ENCODE measurements at regions not wholly inside any gene's neighbourhood (a gene's known extent, or its start where the extent isn't known, plus 50 kb on each side); places are given as distances from the start of the nearest gene placed in this dataset.
"Not testable (repeated sequence)": the region's sequence is repeated elsewhere in the genome, so short reads cannot be mapped to it uniquely, and the experiment has no call there.

DNA sequence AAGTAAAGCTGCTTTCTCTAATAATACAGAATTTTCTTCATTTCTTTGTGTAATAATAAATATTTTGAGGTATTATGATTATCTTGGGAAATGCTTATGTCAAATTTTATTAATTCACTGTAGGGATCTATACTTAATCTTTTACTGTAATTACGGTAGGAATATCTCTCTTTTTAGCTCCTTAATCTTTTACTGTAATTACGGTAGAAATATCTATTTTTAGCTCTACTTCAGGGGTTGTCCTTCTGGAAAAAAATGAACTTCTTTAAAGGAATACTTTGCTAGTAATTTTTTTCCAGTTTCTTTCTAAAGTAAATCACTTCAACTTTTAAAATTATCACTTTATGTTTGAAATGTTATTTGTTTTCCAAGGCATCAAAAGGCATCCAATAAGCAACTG lies 2229.4 kb upstream of the AGA start:
- no peak for DNase-seq (ENCODE audit: low read depth in 2 of 2)

DNA sequence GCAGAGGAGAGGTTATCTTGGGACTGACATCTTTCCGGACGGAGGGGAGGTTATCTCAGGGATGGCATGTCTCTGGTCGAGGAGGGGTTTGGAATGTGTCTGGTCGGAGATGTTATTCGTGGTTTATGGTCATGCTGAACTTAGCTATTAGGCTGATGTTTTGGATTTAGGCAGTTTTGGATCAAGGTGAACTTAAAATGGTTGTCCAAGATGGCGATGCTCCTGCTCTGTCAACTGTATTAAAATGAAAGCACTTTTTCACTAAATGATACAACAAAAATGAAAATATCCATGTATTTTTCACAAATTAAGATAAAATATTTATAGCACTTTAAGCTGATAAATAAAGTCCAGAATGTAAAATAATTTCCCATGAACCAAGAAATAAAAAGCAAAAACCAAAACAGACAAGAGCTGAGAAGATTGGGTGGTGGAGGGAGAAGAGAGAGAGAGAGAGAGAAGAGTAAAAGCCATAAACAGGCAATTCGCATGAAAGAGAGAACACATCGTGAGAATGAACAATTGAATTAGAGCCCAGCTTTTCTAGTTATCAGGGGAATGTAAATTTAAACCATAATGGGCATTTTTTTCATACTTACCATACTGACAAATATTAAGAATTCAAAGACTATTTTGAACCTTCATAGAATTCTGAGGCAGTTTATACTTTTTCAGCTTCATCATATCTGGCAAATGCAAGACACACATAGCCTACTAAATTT lies 2236.0 kb upstream of the AGA start:
- peak; percentile 12 to 40 for DNase-seq (ENCODE audit: low read depth in 2 of 2)

DNA sequence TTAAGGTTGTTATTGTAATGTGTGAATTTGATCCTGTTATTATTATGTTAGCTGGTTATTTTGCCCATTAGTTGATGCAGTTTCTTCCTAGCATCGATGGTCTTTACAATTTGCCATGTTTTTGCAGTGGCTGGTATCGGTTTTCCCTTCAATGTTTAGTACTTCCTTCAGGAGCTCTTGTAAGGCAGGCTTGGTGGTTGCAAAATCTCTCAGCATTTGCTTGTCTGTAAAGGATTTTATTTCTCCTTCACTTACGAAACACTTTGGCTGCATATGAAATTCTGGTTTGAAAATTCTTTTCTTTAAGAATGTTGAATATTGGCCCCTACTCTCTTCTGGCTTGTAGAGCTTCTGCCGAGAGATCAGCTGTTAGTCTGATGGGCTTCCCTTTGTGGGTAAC lies 2241.4 kb upstream of the AGA start:
- DNase-seq (ENCODE audit: low read depth in 2 of 2), result not testable (repeated sequence)

DNA sequence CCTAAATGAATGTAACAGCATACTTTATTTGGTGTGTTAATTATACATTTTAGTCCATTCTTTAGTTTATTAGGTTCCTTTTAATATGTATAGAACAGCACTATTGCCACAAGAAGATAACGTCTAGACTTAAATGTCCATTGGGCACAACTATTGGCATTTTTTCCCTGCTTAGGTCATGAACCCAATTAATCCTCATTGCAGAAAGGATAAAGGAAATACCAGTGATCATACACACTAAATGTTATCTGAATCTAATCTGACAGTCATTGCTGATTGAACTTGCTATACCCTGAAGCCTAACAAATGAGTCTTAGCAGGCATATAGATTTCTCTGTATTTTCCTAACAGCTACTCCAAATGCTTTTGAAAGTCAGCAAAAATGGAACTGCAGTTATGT lies 2250.0 kb upstream of the AGA start:
- DNase-seq (ENCODE audit: low read depth in 2 of 2), result no peak

DNA sequence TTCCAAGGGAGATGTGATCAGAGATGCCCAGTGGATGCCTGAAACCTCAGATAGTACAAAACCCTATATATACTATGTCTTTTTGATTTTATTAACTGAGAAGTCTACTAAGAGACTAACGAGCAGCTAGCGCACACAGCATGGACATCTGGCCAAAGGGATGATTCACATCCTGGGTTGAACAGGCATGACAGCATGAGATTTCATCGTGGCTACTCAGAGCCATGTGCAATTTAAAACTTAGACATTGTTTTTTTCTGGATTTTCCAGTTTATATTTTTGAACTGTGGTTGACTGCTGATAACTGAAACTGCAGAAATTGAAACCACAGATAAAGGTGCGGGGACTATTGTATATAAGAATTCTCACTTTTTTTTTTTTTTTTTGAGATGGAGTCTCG lies 2252.9 kb upstream of the AGA start:
- peak; percentile 24 to 31 for DNase-seq (ENCODE audit: low read depth in 2 of 2)

DNA sequence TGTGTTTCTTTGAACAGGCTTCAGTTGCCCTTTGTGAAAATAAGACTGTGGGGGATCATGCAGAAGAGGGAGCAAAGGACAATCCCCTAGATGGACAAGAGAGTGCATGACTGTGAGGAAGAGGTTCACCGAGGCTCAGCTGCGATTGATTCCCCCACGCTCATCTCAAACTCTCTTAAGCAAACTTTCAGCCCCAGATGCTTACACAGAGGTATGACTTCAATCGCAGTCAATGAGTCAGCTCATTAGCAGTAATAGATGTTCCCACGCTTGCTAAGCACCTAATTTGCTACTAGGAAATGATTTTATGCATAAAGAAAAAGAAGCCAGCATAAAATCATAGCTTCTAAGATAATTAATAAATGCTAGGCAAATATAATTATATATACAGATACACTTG lies 2256.1 kb upstream of the AGA start:
- no peak for DNase-seq (ENCODE audit: low read depth in 2 of 2)

DNA sequence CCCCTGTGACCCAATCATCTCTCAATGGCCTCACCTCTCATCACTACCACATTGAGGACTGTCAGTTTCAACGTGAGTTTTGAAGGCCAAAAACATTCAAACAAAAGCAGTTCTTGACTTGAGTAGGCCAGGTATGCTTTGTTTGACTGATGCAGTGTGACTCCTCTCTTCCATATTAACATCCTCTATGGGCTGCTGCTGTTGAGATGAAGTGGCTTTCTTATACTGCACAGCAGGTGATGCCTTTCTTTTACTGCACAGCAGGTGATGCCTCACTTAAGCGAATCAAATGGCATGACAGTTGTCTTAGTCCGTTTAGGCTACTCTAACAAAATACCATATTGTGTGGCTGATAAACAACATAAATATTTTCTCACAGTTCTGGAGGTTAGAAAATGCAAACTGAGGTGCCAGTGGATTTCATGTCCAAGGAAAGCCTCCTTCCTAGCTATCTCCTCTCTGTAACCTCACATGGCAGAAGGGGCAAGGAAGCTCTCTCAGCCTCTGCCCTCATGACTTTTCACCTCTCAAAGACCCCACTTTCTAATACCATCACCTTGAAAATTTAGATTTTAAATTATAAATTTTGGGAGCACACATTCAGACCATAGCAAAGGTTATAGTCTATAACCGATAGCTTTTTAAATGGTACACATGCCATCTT lies 2267.9 kb upstream of the AGA start:
- no peak for DNase-seq (ENCODE audit: low read depth in 2 of 2)

DNA sequence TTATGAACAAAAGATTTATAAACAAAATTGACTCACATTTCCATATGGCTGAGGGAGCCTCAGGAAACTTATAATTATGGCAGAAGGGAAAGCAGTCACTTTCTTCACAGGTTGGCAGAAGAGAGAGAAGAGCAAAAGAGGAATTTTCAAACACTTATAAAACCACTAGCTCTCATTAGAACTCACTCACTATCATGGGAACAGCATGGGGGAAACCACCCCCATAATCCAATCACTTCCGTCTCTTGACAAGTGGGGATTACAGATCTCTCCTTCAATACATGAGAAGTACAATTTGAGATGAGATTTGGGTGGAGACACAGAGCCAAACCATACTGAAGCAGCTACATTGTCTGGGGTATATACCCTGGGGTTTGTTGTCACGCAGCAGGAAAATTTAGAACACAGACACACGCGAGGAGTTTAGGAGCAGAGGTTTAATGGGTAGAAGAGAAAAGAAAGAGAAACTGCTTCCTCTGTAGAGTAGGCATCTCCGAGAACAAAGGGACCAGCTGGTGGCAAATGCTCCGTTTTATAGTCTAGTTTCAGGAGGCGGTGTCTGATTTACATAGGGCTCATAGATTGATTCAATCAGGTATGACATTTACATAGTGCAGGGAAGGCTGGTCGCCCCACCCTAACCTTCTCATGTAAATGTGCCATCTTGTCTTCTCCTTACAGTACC lies 2277.7 kb upstream of the AGA start:
- no peak for DNase-seq (ENCODE audit: low read depth in 2 of 2)

DNA sequence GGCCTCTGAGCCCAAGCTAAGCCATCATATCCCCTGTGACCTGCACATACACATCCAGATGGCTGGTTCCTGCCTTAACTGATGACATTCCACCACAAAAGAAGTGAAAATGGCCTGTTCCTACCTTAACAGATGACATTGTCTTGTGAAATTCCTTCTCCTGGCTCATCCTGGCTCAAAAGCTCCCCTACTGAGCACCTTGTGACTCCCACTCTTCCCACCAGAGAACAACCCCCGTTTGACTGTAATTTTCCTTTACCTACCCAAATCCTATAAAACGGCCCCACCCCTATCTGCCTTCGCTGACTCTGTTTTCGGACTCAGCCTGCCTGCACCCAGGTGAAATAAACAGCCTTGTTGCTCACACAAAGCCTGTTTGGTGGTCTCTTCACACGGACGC lies 2284.3 kb upstream of the AGA start:
- DNase-seq (ENCODE audit: low read depth in 2 of 2), result not testable (repeated sequence)

DNA sequence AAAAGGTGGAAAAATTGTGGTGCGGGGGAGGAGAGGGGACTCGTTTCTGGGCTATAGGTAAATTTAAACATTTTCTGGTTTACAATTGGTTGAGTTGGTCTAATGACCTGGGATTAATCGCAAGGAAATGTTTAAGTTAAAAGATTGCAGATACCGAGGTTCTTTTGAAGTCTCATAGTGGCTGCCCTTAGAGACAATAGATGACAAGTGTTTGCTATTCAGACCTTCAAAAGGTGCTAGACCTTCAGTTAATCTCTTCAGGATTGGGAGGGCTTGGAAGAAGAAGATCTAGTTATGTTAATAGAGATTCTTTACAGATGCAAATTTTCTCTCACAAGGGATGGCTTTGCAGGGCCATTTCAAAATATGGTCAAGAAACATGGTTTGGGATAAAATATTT lies 2286.1 kb upstream of the AGA start:
- DNase-seq (ENCODE audit: low read depth in 2 of 2), result no peak

DNA sequence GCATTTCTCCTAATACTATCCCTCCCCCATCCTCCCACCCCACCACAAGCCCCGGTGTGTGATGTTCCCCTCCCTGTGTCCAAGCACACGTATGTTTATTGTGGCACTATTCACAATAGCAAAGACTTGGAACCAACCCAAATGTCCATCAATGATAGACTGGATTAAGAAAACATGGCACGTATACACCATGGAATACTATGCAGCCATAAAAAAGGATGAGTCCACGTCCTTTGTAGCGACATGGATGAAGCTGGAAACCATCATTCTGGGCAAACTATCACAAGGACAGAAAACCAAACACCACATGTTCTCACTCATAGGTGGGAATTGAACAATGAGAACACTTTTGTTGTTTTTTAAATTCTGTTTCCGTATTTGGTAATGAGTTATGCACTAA lies 2294.6 kb upstream of the AGA start:
- not testable (repeated sequence) for DNase-seq (ENCODE audit: low read depth in 2 of 2)

DNA sequence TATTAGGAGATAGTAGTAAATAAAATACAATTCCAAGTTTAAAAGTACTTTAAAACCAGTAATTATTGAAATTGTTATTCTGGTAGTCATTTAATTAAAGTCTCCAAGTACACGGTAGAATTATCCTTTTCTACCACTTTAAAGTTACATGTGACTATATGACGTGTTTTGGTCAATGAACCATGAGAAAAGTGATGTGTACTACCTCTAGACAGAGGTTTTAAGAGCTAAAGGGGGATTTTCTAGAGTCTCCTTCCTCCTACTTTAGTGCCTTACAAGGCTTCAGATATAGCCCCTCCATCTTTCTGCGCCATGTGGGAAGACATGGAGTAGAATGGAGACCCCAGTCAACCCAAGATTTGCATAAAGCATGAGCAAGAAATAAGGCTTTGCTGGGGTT lies 2296.6 kb upstream of the AGA start:
- no peak for DNase-seq (ENCODE audit: low read depth in 2 of 2)

DNA sequence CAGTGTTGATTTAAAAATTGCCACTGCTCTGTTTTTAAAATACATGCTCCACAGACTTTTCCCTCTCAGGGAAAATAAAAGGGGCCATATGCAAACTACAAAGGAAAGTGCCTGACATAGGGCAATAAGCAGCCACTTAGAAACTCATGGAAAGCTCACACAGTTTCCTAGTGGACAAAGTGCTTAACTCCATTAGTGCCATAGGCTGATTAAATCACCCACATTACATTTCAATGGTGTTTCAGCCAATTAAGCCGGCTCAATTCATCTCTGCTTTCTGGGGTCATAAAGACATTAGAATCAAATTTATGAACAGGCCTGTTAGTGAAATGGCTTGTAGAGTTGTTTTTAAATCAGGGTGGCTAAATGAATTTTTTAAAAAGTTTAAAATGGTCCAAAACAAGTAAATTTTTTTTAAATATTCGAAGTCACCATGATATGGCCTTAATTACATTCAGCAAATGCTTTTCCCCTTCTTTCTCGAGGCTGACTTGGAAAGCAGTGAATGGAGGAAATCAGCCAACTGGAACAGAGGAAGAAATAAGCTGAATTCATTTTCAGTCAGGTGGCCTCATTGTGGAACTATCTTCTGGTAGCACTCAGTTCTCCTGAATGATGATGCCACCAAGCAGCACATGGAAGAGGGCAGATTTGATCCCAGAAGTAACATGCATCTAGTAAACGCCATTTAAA lies 2305.1 kb upstream of the AGA start:
- DNase-seq (ENCODE audit: low read depth in 2 of 2), result no peak

DNA sequence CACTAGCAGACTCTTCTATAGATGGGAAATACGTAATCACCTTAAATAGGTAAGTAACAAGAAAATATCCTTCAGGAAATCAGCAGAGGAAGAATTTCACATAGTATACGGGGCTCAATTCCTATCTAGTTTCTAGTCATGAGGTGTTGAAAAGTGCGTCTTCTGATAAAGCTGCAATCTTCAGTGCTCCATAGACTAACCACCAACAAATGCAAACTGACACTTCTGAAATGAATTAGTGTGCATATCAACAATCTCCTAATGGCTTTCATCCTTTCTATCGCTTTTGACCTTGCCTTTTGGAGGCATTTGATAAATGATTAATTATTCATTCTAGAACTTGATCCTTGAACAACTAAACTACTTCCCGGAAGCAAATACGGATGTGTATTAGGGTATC lies 2306.6 kb upstream of the AGA start:
- no peak for DNase-seq (ENCODE audit: low read depth in 2 of 2)

DNA sequence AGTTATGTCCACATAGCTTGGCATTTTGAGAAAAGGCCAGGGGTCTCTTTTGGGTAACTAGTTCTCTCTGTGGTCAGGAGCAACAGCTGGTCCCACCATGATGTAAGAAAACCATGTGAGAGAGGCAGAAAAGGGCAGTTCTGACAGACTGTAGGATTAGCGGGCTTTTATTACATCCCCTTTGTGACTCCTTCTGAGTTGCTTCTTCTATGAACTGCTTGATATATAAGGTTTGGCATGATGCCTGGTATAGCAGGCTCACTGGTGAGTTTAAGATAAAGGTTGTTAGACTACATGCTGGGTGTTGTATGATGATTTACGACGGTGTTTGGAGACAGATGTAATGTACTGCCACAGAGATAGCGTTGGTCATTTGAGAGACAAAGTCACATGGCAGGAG lies 2308.1 kb upstream of the AGA start:
- DNase-seq (ENCODE audit: low read depth in 2 of 2), result no peak

DNA sequence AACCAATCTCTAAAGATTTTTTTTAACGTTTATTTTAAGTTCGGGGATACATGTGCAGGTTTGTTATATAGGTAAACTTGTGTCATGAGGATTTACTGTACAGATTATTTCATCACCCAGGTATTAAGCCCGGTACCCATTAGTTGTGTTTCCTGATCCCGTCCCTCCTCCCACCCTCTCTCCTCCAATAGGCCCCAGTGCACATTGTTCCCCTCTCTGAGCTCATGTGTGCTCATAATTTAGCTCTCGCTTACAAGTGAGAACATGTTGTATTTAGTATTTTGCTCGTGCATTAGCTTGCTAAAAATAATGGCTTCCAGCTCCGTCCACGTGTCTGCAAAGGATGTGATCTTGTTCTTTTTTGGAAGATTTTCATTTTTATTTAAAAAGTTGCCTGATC lies 2309.4 kb upstream of the AGA start:
- DNase-seq (ENCODE audit: low read depth in 2 of 2), result no peak

DNA sequence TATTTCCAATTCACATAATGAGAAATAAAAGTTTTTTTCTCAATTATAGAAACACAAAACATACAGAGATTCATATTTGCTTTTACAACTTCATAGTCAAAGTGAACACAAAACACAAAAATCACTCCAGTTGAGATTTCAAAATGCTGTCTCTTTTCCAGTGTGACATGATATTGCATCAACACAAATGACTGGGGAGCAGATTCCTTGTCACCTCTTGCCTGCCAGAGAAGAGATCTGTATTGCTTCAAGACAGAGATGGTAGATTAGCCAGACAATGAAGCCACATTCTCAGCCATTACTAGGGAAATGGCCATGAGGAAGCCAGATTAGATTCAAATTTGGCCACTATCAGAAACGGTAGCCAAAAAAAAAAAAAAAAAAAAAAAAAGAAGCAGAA lies 2313.1 kb upstream of the AGA start:
- no peak for DNase-seq (ENCODE audit: low read depth in 2 of 2)

DNA sequence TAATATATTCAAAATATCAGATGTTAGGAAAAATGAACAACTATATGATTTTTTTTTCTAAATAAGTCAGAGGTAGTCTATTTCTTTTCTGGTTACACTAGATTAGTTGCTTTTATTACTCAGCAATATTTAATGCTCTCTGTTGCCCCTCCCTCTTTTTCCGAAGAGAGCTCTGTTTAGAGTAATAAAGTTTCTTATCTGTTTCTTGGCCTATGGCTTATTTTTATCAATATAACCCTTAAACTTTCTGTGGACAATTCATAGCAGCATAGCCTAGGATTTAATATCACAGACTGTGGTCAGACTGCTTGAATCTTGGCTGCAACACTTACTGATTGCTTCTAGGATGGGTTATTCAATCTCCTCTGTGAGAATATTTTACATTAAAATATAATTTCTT lies 2315.4 kb upstream of the AGA start:
- DNase-seq (ENCODE audit: low read depth in 2 of 2), result no peak

DNA sequence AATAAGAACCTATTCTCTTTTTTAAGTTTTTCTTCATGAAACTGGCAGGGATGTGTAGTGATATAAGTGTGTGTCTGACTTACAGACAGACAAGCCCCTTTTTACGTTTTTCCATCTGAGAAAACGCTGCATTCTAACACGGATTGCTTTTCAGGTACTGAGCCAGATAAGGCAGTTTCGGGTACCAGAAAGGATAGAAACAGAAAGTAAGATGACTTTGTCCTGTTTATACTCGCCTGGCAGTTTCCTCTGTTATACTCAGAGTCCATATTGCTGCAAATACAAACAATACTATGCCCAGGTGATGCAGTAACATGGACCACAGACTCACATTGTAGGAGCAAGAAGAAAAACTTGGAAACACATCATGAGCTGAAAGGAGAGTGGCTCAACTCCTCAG lies 2320.6 kb upstream of the AGA start:
- no peak for DNase-seq (ENCODE audit: low read depth in 2 of 2)

DNA sequence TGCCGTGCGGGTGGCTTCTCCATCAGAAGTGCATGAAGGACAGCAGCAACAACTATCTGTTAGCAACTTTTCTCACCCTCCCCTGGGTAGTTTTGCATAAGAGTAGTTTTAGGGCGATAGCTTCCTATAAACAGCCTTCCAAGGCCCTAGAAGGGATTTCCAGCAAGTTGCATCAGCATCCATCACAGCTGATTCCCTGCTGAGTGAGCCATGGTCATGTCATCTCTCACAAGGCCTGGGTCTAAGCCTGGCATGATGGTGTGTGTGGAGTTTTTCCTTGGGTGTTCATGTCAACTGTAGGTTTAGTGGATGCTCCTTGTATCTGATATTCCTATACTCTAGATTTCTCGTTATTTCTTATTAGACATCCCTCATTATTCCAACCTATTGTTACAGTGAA lies 2324.7 kb upstream of the AGA start:
- DNase-seq (ENCODE audit: low read depth in 2 of 2), result no peak

DNA sequence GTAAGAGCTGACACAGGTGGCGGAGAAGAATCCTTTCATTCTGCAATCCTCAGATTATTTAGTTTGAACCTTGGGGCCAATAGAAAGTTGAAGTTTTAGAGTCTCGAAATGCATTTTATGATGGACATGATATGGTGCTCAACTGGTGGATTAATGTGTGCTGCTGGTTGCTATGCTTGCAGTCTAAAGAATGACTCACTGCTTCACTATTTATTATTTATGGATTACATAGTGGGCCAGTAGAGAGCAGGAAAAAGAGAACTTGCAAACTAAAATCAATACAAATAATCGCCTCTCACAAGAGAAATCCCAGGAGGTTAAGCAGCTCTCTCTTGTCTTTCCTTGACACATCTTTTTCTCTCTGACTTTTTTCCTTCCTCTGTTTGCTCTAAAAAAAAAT lies 2326.8 kb upstream of the AGA start:
- no peak for DNase-seq (ENCODE audit: low read depth in 2 of 2)

DNA sequence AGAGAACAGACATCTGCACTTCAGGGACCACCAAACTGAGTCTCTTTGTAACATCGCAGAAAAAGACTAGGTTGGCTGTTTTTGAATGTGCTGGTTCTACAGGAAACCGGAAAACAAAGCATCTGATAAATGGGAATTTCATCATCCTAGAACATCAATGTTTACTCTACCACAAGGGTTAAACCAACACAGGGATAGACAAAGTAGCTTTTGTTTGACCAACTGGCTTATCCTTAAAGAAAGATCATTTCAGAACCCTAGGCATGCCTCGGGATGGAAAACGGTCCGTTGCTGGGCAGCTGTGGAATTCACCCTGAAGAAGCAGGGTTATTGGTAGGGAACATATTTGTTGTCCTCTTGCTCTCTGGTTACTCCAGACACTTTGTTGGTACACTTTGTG lies 2355.5 kb upstream of the AGA start:
- no peak for DNase-seq (ENCODE audit: low read depth in 2 of 2)

DNA sequence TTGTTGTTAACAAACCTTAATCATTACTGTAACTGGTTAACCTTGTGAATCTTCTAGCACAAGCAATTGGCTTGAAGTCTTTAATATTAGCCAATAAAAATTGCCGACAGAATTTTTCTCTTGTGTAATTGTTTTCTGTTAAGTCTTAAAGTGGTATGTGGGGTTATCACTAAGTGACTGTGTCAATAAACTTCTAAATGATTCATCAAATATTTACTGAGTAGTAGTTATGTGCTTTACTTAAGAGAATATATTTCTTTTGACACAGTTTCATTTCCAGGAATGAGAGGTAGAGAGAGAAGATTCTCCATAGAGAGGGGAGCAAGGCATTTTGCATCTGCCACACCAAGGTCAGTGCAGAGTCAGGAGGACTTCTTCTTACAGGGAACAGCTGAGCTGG lies 2361.6 kb upstream of the AGA start:
- DNase-seq (ENCODE audit: low read depth in 2 of 2), result no peak
